ENCODE measurements at regions not wholly inside any gene's neighbourhood (a gene's known extent, or its start where the extent isn't known, plus 50 kb on each side); places are given as distances from the start of the nearest gene placed in this dataset.
A peak's percentile ranks its signal among the peaks of the same experiment; 100 is the strongest.
"Not testable (repeated sequence)": the region's sequence is repeated elsewhere in the genome, so short reads cannot be mapped to it uniquely, and the experiment has no call there.

DNA sequence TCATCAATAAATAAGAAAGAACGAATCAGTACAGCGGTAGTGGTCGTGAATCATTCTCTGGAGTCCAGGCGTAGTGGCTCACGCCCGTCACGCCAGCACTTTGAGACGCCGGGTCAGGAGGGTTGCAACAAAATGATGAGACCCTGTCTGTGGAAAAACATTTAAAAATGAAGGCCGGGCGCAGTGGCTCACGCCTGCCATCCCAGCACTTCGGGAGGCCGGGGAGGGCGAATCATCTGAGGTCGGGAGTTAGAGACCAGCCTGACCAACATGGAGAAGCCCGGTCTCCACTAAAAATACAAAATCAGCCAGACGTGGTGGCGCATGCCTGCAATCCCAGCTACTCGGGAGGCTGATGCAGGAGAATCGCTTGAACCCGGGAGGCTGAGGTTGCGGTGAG is 111.8 kb upstream of the ANKRD30BL start:
- DNase-seq: not testable (repeated sequence)

DNA sequence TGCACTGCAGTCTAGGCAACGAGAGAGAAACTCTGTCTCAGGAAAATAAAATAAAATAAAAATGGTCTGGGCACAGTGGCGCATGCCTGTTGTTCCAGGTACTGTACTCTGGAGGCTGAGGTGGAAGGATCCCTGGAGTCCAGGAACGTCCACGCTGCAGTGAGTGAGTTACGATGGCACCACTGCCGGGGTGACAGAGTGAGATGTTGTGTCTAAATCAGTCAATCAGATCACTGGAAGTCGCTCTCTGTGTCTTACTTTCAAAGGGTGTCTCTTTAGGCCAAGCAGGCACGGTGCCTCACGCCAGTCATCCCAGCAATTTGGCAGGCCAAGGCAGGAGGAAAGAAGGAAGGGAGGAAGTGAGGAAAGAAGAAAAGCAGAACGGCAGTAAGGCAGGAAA is 112.2 kb upstream of the ANKRD30BL start:
- no peak for DNase-seq

DNA sequence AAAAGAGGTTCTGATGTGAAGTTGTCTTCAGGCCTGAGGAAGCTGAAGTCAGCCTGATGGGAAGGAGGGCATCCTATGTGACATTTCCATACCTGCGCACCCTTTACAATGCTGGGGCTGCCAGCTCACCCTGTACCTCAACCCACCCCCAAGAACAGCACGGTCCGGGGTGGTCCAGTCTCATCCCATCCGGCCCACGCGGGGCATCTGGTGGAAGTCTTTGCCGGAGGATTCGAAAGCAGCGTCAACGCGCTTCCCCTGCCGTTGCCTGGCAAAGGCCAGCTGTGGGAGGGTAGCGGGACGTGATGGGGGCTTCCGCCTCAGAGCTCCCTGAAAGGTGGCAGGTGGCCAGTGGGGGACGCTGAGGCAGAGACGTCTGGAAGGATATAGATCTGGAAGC is 113.6 kb upstream of the ANKRD30BL start:
- DNase-seq: no peak

DNA sequence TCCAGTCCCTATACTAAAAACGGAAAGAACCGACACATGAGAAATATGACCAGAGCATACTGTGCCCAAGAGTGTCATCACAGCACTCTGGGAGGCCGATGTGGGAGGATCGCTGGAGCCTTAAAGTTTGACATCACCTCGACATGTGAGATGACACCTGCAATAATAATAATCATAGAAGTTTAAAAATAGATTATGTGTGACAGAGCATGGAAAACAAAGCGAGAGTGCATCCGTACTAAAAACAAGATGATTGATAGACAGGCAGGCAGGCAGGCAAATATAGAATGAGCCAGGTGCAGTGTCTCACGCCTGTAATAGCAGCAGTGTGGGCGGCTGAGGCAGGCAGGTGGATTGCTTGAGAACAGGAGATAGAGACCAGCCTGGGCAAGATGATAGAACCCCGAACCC is 114.8 kb upstream of the ANKRD30BL start:
- DNase-seq: no peak

DNA sequence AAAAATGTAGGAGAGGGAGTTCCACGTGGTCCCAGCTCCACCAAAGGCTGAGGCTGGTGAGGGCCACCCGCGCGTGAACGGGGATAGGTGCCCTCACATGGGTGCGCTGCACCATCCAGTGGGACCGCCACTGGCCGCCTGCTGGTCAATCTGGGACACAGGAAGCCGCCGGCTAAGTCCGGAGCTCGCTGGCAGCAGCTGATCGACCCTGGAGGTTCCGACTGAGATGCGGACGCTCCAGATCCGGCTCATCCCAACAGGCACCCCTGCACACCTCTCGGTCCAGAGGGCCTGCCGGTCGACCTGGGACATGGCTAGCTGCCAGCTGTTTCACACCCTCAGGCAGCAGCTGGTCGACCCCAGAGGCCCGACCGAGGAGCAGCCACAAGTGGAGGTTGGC is 116.5 kb upstream of the ANKRD30BL start:
- DNase-seq: no peak

DNA sequence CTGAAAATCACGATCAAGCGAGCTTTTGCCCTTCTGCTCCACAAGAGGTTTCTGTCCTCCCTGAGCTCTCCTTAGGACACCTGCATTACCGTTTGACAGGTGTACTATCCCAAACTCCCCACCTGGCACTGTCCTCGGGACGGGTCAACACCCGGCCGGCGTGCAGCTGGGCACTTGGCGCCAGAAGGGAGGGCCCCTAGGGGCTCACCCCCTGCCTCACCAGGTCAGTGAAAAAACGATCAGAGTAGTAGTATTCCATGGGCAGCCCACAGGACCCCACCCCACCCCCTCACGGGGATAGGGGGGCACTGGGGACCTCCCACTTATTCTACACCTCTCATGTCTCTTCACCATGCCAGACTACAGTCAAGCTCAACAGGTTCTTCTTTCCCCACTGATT is 117.6 kb upstream of the ANKRD30BL start:
- DNase-seq: no peak

DNA sequence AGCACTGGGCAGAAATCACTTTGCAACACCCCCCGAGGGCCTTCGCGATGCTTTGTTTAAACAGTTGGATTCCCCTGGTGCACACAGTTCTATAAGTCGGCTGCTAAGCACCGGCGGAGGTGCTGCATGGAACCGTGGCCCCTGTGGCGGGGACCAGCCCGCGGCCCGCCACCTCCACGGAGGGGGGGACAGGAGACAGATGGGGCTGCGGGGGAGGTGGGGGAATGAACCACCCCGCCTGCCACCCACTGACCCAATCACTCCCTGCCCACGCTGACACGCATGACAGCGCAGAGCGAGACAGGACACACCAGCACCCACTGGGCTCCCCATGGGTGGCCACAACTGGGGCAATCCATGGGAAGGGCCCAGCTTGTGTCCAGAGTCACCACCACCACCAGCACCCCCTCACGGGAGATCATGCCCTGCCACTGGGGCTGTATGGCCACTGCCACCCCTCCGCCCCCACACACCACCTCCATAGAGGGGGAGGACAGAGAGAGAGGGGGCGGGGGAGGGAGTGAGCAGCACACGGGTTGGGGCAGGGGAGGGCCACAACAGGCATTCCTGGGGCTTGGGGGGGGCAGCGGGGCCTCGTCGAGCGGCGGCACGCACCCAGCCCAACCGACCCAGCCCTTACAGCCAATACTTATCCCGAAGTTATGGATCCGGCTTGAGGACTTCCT is 118.3 kb upstream of the ANKRD30BL start:
- no peak for DNase-seq

DNA sequence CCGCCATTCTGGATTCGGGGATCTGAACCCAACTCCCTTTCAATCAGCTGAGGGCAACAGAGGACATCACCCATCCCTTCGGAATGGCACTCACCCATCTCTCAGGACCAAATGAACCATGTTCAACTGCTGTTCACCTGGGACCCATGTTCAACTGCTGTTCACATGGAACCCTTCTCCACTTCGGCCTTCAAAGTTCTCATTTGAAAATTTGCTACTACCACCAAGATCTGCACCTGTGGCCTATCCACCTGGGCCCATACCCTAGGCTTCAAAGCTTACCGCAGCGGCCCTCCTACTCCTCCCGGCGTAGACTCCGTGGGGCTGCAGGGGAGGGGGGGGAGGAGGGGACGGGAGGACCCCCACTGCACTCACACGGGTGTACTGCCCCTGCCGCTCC is 119.2 kb upstream of the ANKRD30BL start:
- no peak for DNase-seq

DNA sequence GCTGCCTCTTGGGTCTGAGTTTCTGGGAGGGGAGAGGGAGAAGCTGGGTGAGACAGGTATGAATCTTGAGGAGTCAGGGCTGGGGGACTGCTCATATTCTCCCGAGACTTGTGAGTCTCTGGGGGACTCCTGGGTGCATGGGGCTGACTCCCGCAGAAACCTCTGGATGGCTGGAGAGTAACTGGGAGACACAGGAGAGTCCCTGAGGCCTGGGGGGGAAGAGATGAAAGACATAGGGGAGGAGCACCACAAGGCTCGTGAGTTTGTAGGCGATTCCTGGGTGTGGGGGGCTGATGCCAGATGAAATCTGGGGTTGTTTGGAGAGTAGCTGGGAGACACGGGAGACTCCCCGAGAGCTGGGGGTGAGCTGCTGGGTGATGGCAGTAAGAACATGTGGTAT is 120.4 kb upstream of the ANKRD30BL start:
- not testable (repeated sequence) for DNase-seq

DNA sequence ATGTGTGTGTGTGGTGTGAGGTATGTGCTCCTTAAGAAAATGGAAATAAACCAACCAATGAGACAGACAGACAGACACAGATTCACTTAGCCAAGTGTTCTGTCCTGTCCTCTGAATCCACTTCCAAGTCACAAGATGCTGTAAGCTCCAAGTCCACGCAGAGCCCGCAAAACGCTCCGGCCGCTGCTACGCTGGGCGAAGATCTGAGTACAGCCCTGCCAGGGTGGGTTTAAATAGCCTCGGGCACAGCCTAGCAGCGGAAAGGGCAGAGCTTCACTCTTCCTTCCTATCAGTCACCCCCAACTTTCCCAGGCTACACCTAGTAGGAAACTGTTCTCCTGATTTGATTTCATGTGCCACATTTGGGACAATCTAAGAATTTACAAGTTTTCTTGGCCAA is 121.2 kb upstream of the ANKRD30BL start:
- no peak for DNase-seq

DNA sequence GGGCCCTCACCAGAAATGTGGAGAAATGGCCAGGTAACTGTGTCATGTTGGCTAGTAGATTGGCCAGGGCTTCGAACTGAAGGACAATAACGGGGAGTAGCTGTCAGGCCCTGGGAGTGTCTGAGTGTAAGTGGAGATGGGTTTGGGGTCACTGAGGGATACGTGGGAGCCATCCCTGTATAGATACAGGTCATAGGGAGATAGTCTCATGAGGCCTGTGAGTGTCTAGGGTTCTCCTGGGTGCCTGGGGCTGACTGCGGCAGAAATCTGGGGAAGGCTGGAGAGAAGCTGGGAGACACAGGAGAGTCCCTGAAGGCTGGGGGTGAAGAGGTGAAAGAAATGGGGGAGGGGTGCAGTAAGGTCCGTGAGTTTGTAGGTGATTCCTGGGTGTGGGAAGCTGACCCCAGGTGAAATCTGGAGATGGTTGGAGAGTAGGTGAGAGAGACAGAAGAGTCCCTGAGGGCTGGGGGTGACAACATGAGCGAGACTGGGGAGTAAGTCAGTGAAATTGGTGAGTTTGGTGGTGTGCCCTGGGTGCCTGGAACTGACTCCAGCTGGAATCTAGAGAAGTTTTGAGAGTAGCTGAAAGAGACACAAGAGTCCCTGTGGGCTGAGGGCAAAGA is 124.6 kb upstream of the ANKRD30BL start:
- DNase-seq: not testable (repeated sequence)

DNA sequence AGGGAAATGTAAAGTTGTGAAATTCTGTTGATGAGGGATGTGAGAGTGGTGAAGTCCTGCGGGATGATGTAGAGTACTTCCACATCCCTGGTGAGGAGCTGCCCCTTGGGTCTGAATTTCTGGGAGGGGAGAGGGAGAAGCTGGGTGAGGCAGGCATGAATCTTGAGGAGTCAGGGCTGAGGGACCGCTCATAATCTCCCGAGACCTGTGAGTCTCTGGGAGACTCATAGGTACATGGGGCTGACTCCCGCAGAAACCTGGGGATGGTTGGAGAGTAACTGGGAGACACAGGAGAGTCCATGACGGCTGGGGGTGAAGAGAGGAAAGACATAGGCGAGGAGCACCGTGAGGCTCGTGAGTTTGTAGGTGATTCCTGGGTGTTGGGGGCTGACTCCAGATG is 126.2 kb upstream of the ANKRD30BL start:
- DNase-seq: not testable (repeated sequence)

DNA sequence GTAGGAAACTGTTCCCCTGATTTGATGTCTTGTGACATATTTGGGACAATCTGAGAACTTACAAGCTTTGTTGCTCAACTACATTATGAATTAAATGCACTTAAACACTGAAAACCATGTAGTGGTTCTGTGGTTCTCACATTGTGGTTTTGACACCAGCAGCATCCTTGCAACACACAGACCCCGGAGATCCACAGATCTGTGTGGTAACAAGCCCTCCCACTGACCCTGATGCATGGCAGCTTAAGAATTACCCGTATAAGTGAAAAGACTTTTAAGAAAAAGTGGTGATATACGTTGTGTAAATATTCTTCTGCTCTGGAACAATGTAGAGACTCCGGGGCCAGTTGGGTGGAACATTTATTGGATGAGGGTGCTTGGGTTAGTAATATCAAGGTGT is 127.4 kb upstream of the ANKRD30BL start:
- DNase-seq: not testable (repeated sequence)

DNA sequence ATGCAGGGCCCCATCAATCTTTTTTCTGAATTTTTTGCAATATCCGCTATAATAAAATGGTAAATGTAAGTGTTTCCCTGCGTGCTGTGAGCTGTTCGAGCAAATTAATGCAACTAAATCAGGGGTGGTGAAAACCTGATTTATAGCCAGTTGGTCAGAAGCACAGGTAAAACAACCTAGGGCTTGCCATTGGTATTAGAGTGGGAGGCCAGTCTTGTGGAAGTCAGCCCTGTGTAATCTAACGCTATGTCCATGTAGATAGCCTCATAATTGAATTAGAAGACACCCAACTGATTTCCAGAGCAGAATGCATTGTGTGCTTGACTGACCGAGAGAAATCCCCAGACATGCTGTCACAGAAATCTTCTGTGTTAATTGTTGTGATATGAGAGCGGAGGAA is 126.8 kb upstream of the GPR39 start:
- DNase-seq: not testable (repeated sequence)

DNA sequence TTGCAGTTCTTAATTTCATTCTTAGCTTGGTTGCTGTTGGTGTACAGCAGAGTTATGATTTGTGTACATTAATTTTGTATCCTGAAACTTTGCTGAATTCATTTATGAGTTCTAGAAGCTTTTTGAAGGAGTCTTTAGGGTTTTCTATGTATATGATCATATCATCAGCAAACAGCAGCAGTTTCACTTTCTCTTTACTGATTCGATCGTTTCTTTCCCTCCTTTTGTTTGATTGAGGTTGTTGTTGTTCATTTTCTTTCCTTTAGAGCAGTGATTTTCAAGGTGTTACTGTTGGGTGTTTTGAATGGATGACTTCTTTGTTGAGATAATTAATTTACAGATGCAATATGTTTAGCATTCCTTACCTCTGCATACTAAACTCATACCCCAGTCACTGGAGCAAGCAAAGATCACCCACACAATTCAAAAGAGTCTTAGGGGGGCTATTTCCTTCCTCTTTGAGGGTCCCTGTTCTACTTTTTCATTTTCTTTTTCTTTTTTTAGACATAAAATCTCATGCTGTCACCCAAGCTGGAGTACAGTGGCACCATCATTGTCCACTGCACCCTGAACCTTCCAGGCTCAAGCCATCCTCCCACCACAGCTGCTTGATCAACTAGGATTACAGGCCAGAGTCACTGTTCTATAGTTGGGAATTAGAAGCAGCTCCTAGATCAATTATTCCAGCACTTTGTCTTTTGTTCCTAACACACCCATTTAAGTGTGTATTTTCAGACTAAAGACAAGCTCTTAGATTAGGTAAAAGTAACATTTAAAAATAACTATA is 115.8 kb upstream of the GPR39 start:
- DNase-seq: not testable (repeated sequence)

DNA sequence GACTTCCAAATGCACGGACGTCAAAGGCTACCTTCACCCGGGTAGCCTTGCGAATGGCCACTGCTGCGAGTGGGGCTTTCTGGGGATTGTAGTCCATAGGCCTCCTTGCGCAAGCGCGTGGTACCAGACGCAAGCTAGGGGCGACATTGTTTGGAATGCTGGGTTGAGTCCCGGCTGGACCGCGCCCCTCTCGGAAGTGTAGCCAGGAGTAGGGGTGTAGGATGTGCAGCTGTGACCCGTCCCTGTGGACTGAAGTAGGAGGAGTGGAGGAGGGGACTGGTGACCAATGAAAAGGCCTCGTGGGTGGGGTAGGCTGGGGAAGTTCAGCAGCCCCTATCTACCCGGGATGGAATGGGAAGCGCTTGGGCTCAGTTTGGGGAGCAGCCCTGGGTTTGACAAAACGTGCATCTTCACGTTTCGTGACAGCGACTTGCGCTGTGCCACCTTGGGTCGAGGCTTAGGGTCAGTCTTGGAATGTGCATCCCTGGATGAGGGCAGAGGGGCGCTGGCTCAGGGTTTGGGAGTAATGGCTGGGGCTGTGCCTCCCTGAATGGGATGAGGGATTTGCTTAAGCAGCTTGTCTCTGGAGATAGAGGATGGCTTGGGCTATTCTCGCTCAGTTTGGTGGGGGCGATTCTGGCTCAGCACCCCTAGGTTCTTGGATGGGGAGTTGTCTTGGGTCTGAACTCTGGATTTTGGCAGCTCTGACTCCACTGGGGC is 111.8 kb upstream of the GPR39 start:
- DNase-seq: peak; percentile 2 to 80 (median 68)

DNA sequence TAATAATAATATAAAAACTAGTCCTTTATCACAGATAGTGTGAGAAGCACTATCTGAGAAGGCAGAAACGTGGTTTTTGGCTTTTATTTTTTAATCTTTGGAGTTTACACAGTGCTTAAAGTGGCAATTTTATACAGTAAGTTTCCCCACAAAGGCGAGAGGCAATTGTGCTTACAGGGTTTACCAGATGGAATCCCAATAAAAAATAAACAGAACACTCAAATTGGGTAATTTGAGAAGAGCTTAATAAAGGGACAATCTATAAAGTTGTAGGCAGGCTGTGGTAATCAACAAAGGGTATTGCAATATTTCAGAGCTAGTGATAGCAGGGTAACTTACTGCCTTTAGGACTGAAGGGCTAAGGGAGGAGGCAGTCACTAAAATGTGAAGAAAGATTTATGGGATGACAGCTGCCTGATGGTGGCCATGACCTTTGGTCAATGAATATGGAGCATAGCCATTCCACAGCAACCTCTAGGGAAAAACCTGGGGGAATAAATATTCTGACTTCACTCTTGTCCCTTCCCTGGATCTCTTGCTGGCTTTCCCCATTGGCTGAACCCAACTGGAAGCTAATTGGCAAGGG is 108.9 kb upstream of the GPR39 start:
- not testable (repeated sequence) for DNase-seq

DNA sequence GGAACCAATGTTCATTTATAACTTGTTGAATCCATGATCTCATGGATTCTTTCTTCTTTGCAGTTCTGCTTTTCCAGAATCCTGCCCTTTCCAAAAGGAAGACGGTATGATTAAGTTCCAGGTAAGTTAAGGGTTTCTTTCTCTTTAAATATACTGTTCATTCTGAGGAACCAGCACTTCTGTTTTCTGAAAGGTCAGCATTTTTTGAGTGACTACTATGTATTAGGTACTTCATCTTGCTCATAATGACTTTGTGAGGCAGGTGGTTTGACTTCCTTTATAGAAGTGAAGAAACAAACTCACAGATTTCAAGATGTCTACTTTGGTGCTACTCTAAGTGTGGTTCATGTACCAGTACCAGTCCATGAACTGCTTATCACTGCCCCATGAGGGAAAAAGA is 107.4 kb upstream of the GPR39 start:
- DNase-seq: not testable (repeated sequence)

DNA sequence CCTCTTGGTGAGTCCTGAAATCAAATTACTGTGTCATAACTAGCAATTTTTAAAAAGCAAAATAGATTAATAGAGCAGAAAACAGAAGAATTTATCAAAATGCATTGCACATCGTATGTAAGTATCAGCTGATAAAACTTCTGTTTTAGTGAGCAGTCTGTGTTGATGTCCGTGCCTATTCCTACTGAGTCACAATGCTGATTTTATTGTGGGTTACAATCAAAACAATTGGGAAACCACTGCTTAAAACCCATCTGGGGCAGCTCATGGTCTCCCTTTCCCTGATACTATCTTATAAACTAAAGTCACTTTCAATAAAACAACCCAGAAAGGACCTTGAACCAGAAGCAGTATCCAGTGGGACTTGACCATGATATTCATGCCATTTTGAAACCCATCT is 101.1 kb upstream of the GPR39 start:
- DNase-seq: not testable (repeated sequence)

DNA sequence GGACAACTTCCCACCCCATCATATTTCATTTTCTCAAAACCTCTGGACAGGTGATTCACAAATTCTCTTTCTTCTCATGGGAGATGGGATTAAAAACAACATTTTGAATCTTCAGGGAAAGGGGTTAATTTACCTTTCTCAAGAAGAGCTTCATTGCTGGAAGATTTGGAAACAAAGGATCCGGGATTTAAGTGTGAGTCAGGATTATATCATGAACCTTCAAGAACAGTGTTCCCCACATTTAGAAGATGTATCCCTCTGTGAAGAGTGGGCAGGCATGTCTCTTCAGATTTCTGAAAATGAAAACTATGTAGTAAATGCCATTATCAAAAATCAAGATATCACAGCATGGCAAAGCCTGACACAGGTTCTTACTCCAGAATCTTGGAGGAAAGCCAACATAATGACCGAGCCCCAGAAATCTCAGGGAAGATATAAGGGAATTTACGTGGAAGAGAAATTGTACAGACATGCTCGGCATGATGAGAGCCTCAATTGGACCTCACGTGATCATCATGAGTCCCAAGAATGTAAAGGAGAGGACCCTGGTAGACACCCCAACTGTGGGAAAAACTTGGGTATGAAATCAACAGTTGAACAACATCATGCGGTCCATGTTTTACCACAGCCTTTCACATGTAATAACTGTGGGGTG is 99.5 kb upstream of the GPR39 start:
- DNase-seq: not testable (repeated sequence)

DNA sequence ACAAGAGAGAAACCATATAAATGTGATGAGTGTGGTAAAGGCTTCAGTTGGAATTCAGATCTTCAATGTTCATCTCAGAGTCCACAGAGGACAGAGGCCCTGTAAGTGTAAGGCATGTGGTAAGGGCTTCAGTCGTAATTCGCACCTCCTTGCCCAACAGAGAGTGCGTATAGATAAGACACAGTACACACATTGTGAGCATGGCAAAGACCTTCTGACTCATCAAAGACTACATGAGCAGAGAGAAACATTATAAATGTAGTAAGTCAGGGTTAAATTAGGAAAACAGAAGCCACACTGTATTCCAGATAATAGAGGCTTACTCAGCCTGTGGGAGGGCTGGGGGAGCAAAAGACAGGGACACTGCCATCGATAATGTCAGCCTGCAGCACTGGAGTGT is 98.1 kb upstream of the GPR39 start:
- not testable (repeated sequence) for DNase-seq

DNA sequence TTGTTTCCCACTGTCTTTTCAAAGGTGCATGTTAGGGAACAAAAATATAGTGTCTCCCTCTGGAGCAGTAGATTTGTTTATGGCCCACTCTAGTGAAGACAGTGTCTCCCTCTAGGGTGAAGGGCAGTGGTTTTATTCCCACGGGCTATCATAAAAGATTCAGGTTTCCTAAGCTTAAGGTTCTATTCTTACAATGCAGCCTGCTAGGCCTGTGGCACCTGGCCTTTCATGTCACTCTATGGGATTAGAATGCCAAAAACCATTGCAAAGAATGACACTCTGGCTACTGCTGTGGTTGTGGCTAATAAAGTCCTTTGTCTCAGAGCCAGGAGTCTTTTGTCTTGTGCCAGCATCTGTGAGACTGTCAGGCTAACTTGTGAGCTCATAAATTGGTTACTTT is 92.6 kb upstream of the GPR39 start:
- DNase-seq: not testable (repeated sequence)
